DOHH2 (cell line): ENCODE measurements at regions not wholly inside any gene's neighbourhood (a gene's known extent, or its start where the extent isn't known, plus 50 kb on each side); places are given as distances from the start of the nearest gene placed in this dataset.

Experiments
- CTCF ChIP-seq: fragments of 200-600 bp; sonication (generic); IDR thresholded peaks from one replicate; pipeline ENCODE4 v1.5.1; 2014; ENCODE audit warnings: antibody characterized with exemption, mild to moderate bottlenecking, low read depth, low read length; ENCODE audit not compliant: poor library complexity, severe bottlenecking
- EZH2phosphoT487 ChIP-seq: fragments of 200-600 bp; sonication (generic); IDR thresholded peaks from 2 replicates; pipeline ENCODE4 v1.6.1; 2017; ENCODE audit warnings: borderline replicate concordance, mild to moderate bottlenecking, antibody characterized with exemption, low read length, moderate library complexity, mixed read lengths

DNA sequence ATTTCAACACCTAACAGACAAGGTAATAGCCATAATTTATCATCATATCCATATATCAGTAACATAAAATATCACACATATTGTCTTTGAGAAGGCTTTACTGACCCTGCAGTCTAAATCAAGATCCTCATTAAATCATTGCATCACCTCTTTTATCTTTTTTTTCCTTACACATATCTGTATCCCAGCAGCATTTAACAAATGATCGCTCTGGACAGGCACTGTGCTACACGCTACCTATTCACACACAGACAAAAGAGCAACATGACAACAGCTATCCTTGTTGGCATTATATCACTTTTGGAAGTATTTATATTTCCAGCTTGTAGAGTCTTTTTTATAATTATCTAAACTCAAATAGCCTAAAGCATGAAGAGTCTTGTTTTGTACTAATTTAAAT lies 73.3 kb upstream of the NBEA start:
- TF ChIP-seq CTCF (no peak), EZH2phosphoT487 (no peak)
